ENCODE measurements at regions not wholly inside any gene's neighbourhood (a gene's known extent, or its start where the extent isn't known, plus 50 kb on each side); places are given as distances from the start of the nearest gene placed in this dataset.

DNA sequence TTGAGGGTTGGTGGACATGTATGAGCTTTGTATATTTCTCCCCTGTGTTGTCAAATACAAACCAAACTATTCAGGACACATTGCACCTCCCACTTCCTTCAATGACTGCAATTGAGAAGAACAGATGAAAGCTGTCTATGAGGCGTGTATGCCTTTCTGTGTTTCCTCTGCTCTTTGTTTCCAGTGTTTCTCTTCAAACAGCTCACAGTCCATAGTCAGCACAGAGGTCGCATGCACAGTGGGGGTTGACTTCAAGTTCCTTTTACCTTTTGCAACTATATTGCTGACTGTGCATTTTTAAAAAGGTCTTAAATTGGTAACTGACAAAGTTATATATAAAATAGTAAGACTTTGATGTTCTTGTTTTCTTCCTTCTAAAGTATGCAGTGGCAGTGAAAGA lies 957.8 kb downstream of the C4orf33 start:
- TF ChIP-seq SETDB1 (IDR thresholded peaks at IDR 0.05; ENCODE audit: insufficient read length, low read length) = no peak
- TF ChIP-seq, protein P1, sequence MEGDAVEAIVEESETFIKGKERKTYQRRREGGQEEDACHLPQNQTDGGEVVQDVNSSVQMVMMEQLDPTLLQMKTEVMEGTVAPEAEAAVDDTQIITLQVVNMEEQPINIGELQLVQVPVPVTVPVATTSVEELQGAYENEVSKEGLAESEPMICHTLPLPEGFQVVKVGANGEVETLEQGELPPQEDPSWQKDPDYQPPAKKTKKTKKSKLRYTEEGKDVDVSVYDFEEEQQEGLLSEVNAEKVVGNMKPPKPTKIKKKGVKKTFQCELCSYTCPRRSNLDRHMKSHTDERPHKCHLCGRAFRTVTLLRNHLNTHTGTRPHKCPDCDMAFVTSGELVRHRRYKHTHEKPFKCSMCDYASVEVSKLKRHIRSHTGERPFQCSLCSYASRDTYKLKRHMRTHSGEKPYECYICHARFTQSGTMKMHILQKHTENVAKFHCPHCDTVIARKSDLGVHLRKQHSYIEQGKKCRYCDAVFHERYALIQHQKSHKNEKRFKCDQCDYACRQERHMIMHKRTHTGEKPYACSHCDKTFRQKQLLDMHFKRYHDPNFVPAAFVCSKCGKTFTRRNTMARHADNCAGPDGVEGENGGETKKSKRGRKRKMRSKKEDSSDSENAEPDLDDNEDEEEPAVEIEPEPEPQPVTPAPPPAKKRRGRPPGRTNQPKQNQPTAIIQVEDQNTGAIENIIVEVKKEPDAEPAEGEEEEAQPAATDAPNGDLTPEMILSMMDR (tag by site-specific recombination; IDR thresholded peaks at IDR 0.05) = no peak
- TF ChIP-seq YY1 (tag by site-specific recombination; IDR thresholded peaks at IDR 0.05) = no peak

All from HEK293 (cell line).